GM21381 (cell line): ENCODE measurements at regions not wholly inside any gene's neighbourhood (a gene's known extent, or its start where the extent isn't known, plus 50 kb on each side); places are given as distances from the start of the nearest gene placed in this dataset.
A peak's percentile ranks its signal among the peaks of the same experiment; 100 is the strongest.

Experiments
- ATAC-seq: cut with Tn5 transposase; IDR thresholded peaks from one replicate; pipeline ENCODE4 v1.9.1; 2021; ENCODE audit warnings: mild to moderate bottlenecking, moderate library complexity; ENCODE audit not compliant: unreplicated experiment

DNA sequence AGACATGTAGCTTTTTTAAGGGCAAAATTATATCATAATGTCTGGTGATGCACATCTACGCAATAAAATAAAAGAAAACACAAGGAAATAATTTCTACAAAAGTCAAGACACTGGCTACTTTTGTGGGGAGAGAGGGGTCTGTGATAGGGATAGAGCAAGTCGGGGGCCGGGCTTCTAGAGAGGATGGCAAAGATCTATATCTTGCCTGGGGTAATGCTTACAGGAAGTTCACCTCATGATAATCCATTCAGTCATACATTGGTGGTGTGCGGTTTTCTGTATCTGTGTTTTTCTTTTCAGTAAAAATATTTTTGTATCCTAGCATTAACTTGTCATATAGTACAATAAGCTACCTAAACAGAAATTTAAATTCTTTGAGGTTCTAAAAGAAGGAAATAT lies 178.8 kb downstream of the ARRDC4 start:
- ATAC-seq = no peak

- no peak for ATAC-seq
These were observed 182.1 kb downstream of the ARRDC4 start for GRCh38 chr15:98142572-98142971.

- no peak for ATAC-seq
These were observed 182.6 kb downstream of the ARRDC4 start for GRCh38 chr15:98143116-98143515.

- ATAC-seq = no peak
These were observed 183.9 kb downstream of the ARRDC4 start for GRCh38 chr15:98144388-98144787.

DNA sequence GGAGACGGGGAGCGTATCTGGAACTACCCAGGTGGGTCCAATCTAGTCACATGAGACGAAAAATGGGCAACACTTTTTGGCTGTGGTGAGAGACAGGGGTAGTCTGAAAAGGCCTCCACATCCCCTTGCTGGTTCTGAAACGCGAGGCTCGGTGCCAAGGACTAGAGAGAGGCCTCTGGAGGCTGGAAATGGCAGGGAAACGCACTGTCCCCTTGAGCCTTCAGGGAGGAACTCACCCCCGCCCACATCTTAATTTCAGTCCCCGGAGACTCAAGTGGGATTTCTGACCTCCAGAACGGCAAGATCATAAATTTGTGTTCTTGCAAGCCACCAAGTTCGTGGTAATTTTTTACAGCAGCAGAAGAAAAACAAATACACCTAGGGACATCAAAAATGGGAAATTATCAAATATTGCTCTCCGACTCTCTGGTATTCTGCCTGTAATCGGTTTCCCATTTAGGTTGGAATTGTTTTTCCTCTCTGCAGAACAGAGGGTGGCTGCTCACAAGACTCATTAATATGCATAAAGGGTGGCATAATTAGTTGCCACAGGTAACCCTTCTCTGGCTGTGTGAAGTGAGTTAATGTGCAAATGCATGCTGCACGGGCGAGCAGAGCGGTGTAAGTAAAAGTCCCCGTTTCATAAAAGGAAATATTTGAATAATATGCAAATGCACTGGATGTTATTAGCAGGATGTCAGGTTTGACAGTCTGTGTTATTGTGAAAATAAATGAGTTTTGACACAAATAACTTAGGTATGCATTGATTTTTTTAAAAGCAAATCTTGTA lies 185.7 kb downstream of the ARRDC4 start:
- no peak for ATAC-seq

DNA sequence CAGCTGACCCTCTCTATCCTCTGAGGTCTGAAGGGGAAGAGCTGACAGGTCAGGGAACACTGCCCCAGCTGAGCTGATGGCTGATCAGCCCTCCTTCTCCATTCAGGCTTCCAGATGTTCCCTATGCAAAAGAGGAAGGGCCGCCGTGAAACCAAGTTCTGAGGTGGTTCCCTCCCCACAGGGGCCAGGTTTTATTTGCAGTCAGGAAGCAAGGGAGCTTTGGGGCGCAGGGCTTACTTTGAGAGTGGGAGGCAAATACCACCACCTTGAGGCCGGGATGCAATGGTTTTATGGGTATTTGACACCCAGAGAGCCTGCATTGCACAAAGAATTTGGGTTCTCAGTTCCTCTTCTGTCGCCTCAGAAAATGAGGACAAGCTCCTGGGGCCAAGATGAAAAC lies 186.9 kb downstream of the ARRDC4 start:
- ATAC-seq = no peak

DNA sequence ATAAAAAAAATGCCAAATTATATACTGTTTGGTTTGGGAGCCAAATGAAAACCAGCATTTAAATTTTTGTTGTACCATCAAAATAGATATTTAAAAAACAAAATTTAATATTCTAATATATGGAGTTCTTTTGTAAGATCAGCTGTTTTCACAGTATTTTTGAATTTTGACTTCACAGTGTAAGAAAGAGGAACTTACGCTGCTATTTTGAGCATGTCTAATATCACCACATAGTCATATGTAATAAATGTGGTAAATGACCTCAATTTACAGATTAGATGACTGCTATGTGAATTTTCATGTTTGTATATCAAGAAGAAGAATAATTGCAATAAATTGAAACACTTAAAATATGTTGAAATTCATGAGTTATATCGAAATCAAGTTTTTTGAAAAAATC lies 189.6 kb downstream of the ARRDC4 start:
- no peak for ATAC-seq

DNA sequence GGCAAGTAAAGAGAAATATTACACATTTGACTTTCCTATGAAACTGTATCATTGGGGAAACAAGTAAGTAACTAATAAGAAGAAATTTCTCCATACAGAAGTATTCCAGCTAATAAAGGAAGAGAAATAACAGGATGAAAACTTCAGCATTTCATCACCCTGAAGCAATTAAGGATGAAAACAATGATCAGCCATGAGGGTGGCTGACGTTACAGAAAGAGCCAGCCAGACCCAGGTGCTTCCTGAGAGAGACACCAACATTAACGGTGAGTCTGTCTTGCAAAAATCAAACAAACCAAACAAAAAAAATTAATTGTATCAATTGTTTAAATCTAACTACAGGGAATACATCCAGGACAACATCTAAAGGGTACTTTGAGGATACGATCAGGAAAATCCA lies 190.0 kb downstream of the ARRDC4 start:
- ATAC-seq = no peak

DNA sequence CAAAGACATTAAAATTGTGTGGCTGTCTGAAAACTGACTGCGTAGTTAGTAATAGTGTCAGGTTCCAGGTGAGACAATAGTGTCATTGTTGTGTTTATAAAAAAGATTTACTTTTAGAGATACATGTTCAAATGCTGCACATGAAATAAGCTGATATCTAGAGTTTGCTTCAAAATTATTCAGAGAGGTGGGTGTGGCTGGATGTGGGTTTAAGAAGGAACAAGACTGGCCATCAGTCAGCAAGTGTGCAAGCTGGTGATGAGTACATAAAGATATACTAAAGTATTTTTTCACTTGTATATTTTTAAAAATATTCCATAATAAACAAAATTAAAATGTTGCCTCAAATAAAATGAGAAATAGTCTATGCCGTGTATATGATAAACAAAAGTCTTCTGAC lies 190.6 kb downstream of the ARRDC4 start:
- ATAC-seq = no peak

DNA sequence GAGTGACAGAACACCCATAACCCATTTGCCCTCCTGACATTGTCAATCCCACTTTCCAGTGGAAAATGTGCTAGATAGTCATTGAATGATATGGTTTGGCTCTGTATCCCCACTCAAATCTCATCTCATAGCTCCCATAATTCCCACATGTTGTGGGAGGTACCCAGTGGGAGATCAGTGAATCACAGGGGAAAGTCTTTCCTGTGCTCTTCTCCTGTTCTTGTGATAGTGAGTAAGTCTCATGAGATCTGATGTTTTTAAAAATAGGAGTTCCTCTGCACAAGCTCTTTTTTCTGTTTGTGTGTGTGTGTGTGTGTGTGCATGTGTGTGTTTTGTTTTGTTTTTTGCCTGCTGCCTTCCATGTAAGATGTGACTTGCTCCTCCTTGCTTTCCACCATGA lies 191.7 kb downstream of the ARRDC4 start:
- no peak for ATAC-seq

- no peak for ATAC-seq
These were observed 194.4 kb downstream of the ARRDC4 start for GRCh38 chr15:98154863-98155262.

DNA sequence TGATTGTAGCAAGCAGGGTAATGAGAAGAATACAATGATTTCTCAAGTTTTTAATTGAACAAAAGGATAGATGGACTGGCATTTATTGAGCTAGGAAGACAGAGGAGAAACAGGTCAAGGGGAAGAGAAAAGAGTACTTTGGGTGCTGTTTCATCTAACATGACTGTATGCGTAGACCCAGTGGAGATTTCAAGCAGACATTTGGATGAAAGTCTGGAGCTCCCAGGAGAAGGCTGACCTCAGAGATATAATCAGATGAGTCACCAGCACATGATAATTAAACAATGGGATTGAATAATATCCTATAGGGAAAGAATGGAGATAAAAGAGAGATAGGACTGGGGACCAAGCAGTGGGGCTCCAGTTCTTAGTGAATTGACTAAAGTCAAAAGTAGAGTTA lies 194.9 kb downstream of the ARRDC4 start:
- no peak for ATAC-seq

DNA sequence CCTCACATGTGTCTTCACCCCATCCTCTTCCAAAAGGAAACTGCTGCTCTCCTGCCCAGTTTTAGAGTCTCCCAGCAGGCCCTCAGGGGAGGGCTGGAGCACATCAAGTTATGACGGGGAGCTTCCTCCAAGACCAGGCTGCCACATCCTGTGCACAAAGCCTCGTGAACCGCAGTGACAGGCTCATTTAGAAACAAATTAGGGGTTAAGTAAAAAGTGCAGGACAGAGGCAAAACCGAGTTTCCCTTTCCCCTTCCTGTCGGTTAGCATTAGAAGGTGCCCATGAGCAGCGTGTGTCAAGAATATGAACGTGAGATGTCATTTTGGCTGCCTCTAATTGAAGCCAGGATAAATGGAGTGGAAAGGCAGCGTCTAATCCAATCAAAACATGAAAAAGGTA lies 199.7 kb downstream of the ARRDC4 start:
- ATAC-seq = peak; percentile 96

- no peak for ATAC-seq
These were observed 203.0 kb downstream of the ARRDC4 start for GRCh38 chr15:98163319-98164045.

DNA sequence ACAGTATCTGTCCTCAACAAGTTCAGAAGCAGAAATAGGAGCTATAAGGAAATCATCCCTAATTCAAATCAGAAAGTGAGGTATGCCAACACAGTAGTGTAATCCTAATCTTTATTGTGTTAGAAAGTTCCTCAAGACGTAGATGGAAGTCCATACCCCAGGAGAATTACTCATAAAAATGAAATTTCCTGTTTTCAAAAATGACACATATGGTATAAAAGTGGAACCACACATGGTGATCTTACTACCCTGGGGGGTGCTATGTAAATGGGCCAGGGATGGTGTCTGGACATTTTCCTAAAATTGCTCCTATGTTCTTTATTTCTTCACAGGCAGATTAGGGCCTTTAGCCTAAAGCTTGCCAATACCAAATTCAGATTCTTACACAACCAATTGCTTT lies 204.1 kb downstream of the ARRDC4 start:
- no peak for ATAC-seq

DNA sequence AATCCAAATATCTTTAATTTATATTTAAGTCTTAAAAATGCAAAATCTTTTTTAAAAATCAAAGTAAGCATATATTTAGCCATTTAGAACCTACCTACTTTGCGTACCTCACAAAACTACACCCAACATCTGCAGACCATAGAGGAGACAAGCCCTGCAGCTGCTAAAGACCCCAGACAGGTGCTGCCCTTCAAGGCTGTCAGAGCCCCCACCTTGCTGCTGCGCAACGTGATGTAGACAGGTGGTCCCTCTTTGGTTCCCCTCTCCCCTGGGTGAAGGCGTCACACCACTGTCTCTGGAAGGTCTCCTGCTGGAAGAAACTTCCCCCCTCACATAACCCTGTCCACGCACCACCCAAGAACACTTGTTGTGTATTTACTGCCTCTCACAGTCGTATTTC lies 204.5 kb downstream of the ARRDC4 start:
- ATAC-seq = no peak

DNA sequence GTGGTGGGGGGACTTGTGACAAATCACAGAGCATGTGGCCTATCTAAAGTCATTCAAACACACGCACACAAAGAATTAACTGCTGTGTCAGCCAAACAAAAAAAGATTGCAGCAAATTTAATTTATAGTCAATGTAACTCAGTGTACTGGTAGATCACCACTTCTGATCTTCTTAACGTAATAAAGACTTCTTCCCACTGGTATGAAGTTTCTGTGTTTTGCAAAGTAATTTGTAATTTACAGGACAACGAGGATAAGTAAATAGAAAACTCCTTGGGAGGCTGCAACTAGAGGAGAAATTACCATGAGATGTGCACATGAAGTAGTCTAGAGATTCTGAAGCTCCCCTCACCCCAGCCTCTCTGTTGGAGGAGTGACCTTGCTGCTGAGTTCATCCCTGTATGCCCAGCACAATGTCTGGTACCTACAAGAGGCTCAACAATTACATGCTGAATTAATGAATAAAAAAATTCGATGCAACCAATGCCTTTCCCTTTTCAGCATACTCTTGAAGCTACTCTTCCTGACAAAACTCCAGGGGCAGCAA lies 207.3 kb downstream of the ARRDC4 start:
- no peak for ATAC-seq

- ATAC-seq = no peak
These were observed 209.0 kb downstream of the ARRDC4 start for GRCh38 chr15:98169551-98169950.

DNA sequence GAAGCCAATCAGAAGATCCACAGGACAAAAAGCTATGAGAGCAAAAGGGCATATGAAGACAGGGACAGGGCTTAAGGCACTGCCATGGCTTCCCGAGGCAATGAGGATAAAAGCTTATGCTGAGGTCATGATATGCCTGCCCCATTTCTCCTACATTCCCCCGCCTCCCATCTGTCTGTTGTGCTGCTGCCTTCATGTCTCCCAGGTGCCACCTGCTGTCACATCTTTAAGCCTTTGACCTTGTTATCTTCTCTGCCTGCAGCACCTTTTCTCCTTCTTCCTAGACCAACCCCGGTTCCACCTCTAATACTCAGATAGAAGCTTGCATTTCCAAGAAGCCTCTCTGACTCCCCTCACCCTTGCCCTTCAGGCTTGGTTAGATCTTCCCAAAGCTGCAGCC lies 213.8 kb downstream of the ARRDC4 start:
- ATAC-seq = no peak

DNA sequence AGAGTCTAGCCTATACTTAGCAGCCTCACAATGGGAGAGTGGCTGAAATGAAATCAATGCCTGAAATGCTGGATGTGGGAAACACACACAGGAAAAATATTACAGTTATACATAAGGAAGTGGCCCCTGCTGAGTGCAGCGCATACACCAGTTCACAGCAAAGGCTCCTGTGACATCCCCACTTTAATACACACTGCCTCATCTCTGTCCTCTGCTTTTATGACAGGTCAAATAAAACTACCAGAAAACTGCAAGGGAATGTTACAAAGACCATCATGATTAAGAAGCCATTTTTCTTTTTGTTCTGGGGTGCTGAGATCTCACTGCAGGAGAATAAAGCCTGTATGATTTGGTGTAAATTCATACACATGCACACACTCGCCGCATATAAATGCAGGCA lies 214.3 kb downstream of the ARRDC4 start:
- no peak for ATAC-seq

DNA sequence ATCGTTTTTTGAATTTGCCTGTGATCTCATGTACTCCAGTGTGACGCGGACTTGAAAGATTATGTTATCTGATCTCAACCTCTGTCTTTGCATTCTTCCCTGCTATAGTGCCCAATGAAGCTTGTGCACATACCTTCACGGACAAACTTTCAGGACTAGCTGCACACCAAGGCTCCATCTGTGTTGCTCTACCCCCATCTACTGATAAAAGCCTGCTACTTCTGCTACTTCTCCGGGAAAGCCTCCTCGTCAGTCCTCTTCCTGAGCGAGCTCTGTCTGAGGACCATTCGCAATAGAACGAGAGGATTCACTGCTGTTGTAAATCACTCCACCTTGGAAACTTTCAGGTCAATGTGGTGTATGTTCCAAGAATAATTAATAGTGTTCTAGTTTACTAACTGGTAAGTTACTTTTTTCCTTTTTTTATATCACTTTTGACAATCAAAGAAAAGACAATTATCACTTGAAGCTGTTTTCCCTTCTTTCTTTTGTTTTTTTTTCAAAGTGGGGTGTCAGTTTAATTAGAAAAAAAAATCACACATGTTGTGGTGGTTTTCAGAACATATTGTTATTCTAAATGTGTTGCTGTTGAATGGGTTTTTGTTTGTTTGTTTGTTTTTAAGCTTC lies 217.6 kb downstream of the ARRDC4 start:
- peak; percentile 84 for ATAC-seq

DNA sequence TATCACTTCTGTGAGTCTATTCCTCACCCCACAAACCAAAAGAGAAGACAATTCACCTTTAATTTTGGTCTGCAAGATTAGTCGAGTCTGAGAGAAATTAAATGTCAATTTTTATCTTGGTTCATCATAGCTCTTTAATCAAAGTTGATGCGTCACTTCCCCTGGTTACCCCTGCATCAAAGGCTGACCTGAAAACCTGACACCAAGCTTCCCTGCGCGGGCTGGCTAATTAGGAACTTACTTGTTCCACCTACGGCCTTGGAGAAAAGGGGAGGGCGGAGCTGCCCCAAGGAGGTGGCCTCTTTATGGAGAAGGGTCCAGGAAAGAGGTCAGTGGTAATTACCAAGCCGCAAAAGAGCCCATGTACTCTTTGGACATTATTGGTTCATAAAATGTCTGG lies 218.4 kb downstream of the ARRDC4 start:
- no peak for ATAC-seq
